ENCODE measurements at regions not wholly inside any gene's neighbourhood (a gene's known extent, or its start where the extent isn't known, plus 50 kb on each side); places are given as distances from the start of the nearest gene placed in this dataset.

GRCh38 chr2:14261771-14262170 lies 370.7 kb upstream of the LRATD1 start:
- TF ChIP-seq, protein P1, sequence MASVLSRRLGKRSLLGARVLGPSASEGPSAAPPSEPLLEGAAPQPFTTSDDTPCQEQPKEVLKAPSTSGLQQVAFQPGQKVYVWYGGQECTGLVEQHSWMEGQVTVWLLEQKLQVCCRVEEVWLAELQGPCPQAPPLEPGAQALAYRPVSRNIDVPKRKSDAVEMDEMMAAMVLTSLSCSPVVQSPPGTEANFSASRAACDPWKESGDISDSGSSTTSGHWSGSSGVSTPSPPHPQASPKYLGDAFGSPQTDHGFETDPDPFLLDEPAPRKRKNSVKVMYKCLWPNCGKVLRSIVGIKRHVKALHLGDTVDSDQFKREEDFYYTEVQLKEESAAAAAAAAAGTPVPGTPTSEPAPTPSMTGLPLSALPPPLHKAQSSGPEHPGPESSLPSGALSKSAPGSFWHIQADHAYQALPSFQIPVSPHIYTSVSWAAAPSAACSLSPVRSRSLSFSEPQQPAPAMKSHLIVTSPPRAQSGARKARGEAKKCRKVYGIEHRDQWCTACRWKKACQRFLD (CRISPR knock-in tag; IDR thresholded peaks at IDR 0.05), result no peak
- TF ChIP-seq ZNF311 (CRISPR knock-in tag; IDR thresholded peaks at IDR 0.05) (no peak), TAF1 (IDR thresholded peaks at IDR 0.05; ENCODE audit: control insufficient read depth, extremely low read depth, insufficient read depth, low read length, severe bottlenecking) (no peak), STAT6 (CRISPR knock-in tag; IDR thresholded peaks at IDR 0.05) (no peak), TOE1 (IDR thresholded peaks at IDR 0.05; ENCODE audit: borderline replicate concordance) (no peak), TOE1 (CRISPR knock-in tag; IDR thresholded peaks at IDR 0.05; ENCODE audit: borderline replicate concordance, low read depth) (no peak), NFYB (IDR thresholded peaks at IDR 0.05; ENCODE audit: extremely low read depth, insufficient read length) (no peak), EP300 (IDR thresholded peaks at IDR 0.05; ENCODE audit: low read length) (no peak), CTCF (IDR thresholded peaks at IDR 0.05 in 2 of 3, conservative IDR thresholded peaks at IDR 0.05 in 1 of 3; ENCODE audit: insufficient read depth in 2 of 3, low read depth in 1 of 3, low read length in 3 of 3) (no peak), ZNF707 (CRISPR knock-in tag; conservative IDR thresholded peaks at IDR 0.05) (no peak), ETS2 (tag; IDR thresholded peaks at IDR 0.05; ENCODE audit: borderline replicate concordance, poor library complexity, severe bottlenecking) (no peak), SP1 (CRISPR knock-in tag; IDR thresholded peaks at IDR 0.05) (no peak), POLR2B (IDR thresholded peaks at IDR 0.05; ENCODE audit: low read depth, partially characterized antibody) (no peak)
